Neural cell (in vitro differentiated cells): ENCODE measurements at regions not wholly inside any gene's neighbourhood (a gene's known extent, or its start where the extent isn't known, plus 50 kb on each side); places are given as distances from the start of the nearest gene placed in this dataset.

Source experiments
- H2AFZ ChIP-seq: fragments of 200-600, 300-800 bp; sonication (generic), shearing (Covaris generic); 2 replicates; pipeline ENCODE4 v1.6.0; 2014; ENCODE audit warnings: low read depth, mild to moderate bottlenecking, antibody characterized with exemption, low read length, moderate library complexity
- H3F3A ChIP-seq: fragments of 200-600 bp; shearing (Covaris generic); 2 replicates; pipeline ENCODE4 v1.6.1; 2016; ENCODE audit warnings: mild to moderate bottlenecking, moderate library complexity, mixed read lengths, antibody characterized with exemption, low read length; ENCODE audit not compliant: insufficient read depth, poor library complexity, severe bottlenecking
- H3K27ac ChIP-seq: fragments of 200-600, 300-800 bp; sonication (generic), shearing (Covaris generic); 2 replicates; pipeline ENCODE4 v1.5.1; 2014; ENCODE audit warnings: mild to moderate bottlenecking, low read length, moderate library complexity
- H3K27me3 ChIP-seq: fragments of 300-800, 200-600 bp; sonication (generic), shearing (Covaris generic); 2 replicates; pipeline ENCODE4 v1.6.0; 2014; ENCODE audit warnings: mild to moderate bottlenecking, low read depth, low read length, moderate library complexity; ENCODE audit not compliant: insufficient read depth
- H3K36me3 ChIP-seq: fragments of 300-800, 200-600 bp; sonication (generic), shearing (Covaris generic); 2 replicates; pipeline ENCODE4 v1.5.1; 2014; ENCODE audit warnings: mild to moderate bottlenecking, antibody characterized with exemption, low read length, moderate library complexity; ENCODE audit not compliant: insufficient read depth
- H3K4me2 ChIP-seq: fragments of 300-800, 200-600 bp; sonication (generic), shearing (Covaris generic); 2 replicates; pipeline ENCODE4 v1.6.0; 2014; ENCODE audit warnings: mild to moderate bottlenecking, low read length
- H3K4me3 ChIP-seq: fragments of 300-800, 200-600 bp; sonication (generic), shearing (Covaris generic); 2 replicates; pipeline ENCODE4 v1.5.1; 2014; ENCODE audit warnings: mild to moderate bottlenecking, low read length, moderate library complexity
- H3K79me2 ChIP-seq: fragments of 200-600 bp; shearing (Covaris generic); replicated peaks from 2 replicates; pipeline ENCODE4 v1.6.0; 2014; ENCODE audit warnings: mild to moderate bottlenecking, low read length, moderate library complexity; ENCODE audit not compliant: insufficient read depth
- H3K9ac ChIP-seq: fragments of 300-800, 200-600 bp; sonication (generic), shearing (Covaris generic); 2 replicates; pipeline ENCODE4 v1.6.1; 2016; ENCODE audit warnings: mild to moderate bottlenecking, low read length, mixed read lengths
- H3K9me2 ChIP-seq: fragments of 200-600 bp; shearing (Covaris generic); 2 replicates; pipeline ENCODE4 v1.6.1; 2016; ENCODE audit warnings: mild to moderate bottlenecking, low read length, mixed read lengths; ENCODE audit not compliant: insufficient read depth
- H3K9me3 ChIP-seq: fragments of 200-600, 300-800 bp; sonication (generic), shearing (Covaris generic); 2 replicates; pipeline ENCODE4 v1.6.1; 2016; ENCODE audit warnings: mild to moderate bottlenecking, mixed run types, low read length, moderate library complexity, mixed read lengths
- H4K20me1 ChIP-seq: fragments of 200-600 bp; shearing (Covaris generic); 2 replicates; pipeline ENCODE4 v1.6.1; 2016; ENCODE audit warnings: mild to moderate bottlenecking, mixed run types; ENCODE audit not compliant: insufficient read depth
- CTCF ChIP-seq: fragments of 450-650 bp; IDR thresholded peaks from 2 replicates; pipeline ENCODE4 v1.5.1; 2014; ENCODE audit warnings: antibody characterized with exemption, mild to moderate bottlenecking, moderate library complexity; ENCODE audit not compliant: poor library complexity, severe bottlenecking
- EP300 ChIP-seq: fragments of 450-650 bp; conservative IDR thresholded peaks from 2 replicates; pipeline ENCODE4 v1.6.1; 2014; ENCODE audit warnings: antibody characterized with exemption, mild to moderate bottlenecking, moderate library complexity; ENCODE audit not compliant: poor library complexity, severe bottlenecking
- EZH2 ChIP-seq: fragments of 200-600, 300-800 bp; shearing (Covaris generic), sonication (generic); IDR thresholded peaks from 2 replicates; pipeline ENCODE4 v1.6.1; 2014; ENCODE audit warnings: antibody characterized with exemption, low read length, borderline replicate concordance, mild to moderate bottlenecking; ENCODE audit not compliant: insufficient read depth, poor library complexity, severe bottlenecking
- MXI1 ChIP-seq: fragments of 450-650 bp; conservative IDR thresholded peaks from 2 replicates; pipeline ENCODE4 v1.6.1; 2014; ENCODE audit warnings: antibody characterized with exemption, mild to moderate bottlenecking; ENCODE audit not compliant: poor library complexity, severe bottlenecking
- POLR2AphosphoS5 ChIP-seq: IDR thresholded peaks from 2 replicates; pipeline ENCODE4 v1.6.1; 2012
- RAD21 ChIP-seq: fragments of 450-650 bp; conservative IDR thresholded peaks from 2 replicates; pipeline ENCODE4 v1.6.1; 2014; ENCODE audit warnings: antibody characterized with exemption, mild to moderate bottlenecking, moderate library complexity
- SMC3 ChIP-seq: fragments of 450-650 bp; conservative IDR thresholded peaks from 2 replicates; pipeline ENCODE4 v1.6.1; 2014; ENCODE audit warnings: antibody characterized with exemption, mild to moderate bottlenecking, moderate library complexity; ENCODE audit not compliant: poor library complexity
- TAF1 ChIP-seq: IDR thresholded peaks from 2 replicates; pipeline ENCODE4 v1.6.1; 2012; ENCODE audit warnings: low read depth
- TF ChIP-seq, protein P1 (sequence below): IDR thresholded peaks from 2 replicates; pipeline ENCODE4 v1.6.1; 2012; ENCODE audit warnings: borderline replicate concordance

DNA sequence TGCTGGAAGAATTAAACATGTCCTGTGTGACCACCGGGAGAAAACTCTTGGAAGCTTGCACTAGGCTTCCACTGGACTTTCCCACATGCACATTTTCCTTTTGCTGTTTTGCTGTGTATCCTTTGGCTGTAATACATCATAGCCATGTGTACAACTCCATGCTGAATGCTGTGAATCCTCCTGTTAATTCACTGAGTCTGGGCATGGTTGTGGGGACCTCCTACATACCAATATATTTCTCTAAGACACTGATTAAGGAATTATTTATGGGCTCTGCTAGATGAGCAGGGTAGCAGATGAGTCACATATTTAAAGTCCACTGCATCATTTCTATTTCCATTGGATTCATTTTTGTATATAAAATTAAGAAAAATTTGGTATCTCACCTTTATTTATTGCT lies 220.1 kb downstream of the CYLC2 start:
- Histone ChIP-seq H3K79me2 (no peaks in the 10 kb centered on the region), H3K36me3 (no peaks in the 10 kb centered on the region), H3K27ac (no peak overlapping the region), H3F3A (no peaks in the 10 kb centered on the region), H3K27me3 (no peaks in the 10 kb centered on the region), H4K20me1 (no peaks in the 10 kb centered on the region), H3K9me3 (no peaks in the 10 kb centered on the region), H3K4me2 (no peak overlapping the region), H3K9ac (no peak overlapping the region), H3K9me2 (no peaks in the 10 kb centered on the region), H2AFZ (no peak overlapping the region), H3K4me3 (no peak overlapping the region)
- TF ChIP-seq, protein P1, sequence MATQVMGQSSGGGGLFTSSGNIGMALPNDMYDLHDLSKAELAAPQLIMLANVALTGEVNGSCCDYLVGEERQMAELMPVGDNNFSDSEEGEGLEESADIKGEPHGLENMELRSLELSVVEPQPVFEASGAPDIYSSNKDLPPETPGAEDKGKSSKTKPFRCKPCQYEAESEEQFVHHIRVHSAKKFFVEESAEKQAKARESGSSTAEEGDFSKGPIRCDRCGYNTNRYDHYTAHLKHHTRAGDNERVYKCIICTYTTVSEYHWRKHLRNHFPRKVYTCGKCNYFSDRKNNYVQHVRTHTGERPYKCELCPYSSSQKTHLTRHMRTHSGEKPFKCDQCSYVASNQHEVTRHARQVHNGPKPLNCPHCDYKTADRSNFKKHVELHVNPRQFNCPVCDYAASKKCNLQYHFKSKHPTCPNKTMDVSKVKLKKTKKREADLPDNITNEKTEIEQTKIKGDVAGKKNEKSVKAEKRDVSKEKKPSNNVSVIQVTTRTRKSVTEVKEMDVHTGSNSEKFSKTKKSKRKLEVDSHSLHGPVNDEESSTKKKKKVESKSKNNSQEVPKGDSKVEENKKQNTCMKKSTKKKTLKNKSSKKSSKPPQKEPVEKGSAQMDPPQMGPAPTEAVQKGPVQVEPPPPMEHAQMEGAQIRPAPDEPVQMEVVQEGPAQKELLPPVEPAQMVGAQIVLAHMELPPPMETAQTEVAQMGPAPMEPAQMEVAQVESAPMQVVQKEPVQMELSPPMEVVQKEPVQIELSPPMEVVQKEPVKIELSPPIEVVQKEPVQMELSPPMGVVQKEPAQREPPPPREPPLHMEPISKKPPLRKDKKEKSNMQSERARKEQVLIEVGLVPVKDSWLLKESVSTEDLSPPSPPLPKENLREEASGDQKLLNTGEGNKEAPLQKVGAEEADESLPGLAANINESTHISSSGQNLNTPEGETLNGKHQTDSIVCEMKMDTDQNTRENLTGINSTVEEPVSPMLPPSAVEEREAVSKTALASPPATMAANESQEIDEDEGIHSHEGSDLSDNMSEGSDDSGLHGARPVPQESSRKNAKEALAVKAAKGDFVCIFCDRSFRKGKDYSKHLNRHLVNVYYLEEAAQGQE = no peak
- TF ChIP-seq CTCF (no peak), TAF1 (no peak)

DNA sequence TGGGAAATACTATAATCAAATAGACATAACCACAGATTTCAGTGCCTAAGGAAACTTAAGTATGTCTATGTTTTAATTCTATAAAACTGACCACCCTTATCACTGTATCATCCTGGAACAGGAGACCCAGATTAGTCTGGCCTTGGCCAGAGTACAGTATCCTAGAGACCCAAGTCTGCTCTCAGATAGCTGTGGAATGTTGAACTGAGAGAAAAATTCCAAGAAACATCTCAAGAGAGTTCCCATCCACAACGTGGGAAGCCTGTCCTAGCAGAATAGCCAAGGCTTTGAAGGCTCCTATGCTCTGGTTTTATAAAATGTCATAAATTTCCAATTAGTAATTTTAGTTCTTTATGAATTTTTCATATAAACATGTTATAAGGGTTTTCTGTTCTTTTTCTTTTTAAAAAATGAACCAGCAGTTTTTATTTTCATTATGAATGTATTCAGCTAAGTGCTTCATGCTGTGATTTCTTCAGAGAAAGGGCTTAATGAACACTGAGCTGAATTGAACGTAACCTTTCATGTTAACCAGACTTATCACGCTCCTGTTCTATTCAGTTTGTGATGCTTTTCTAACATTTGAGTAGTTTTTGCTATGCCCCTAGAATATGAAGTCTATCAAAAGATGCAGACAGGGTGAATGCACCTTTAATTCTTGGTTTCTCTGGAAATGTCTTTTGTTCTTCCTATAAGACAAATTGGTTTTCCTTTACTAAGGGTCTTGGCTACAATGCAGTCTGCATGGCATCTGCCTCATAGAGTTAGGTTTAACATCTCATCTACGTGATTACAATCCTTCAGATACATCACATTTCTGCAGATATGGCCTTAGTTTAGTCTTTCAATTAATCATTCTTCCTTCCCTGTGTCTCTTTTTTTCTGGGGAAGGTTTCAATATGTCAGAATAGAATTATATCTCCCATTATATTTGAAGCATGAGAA lies 230.8 kb downstream of the CYLC2 start:
- no peaks in the 10 kb centered on the region for H3K9me2 ChIP-seq
- TF ChIP-seq POLR2AphosphoS5 = no peak
- no peak for TF ChIP-seq TAF1
- no peak for TF ChIP-seq CTCF
- TF ChIP-seq EZH2 = no peak
- TF ChIP-seq MXI1 = no peak
- TF ChIP-seq, protein P1 = no peak
- no peak for TF ChIP-seq SMC3
- no peak for TF ChIP-seq EP300
- TF ChIP-seq RAD21 = no peak
- no peak overlapping the region for H3K4me3 ChIP-seq
- no peaks in the 10 kb centered on the region for H3F3A ChIP-seq
- no peak overlapping the region for H3K27ac ChIP-seq
- no peaks in the 10 kb centered on the region for H3K27me3 ChIP-seq
- H4K20me1 ChIP-seq = no peaks in the 10 kb centered on the region
- no peaks in the 10 kb centered on the region for H3K9me3 ChIP-seq
- no peak overlapping the region for H3K4me2 ChIP-seq
- H3K9ac ChIP-seq = no peak overlapping the region
- H3K79me2 ChIP-seq = no peaks in the 10 kb centered on the region
- no peak overlapping the region for H2AFZ ChIP-seq
- H3K36me3 ChIP-seq = no peaks in the 10 kb centered on the region
